ENCODE measurements at regions not wholly inside any gene's neighbourhood (a gene's known extent, or its start where the extent isn't known, plus 50 kb on each side); places are given as distances from the start of the nearest gene placed in this dataset.

- no peaks in the 10 kb centered on the region for H3K9me3 ChIP-seq
- in situ Hi-C loops (cut with MboI; ENCODE audit: low sequenced_read_pairs): no loop called here
- H3K27me3 ChIP-seq (ENCODE audit: low read depth): no peaks in the 10 kb centered on the region
- DNase-seq (ENCODE audit: low spot score in 2 of 2): no peak
- H3K4me1 ChIP-seq: no peaks in the 10 kb centered on the region
- H3K4me3 ChIP-seq: no peak overlapping the region
- H3K36me3 ChIP-seq (replicated peaks): no peaks in the 10 kb centered on the region
Observed at GRCh38 chr18:52054324-52054723, 285.7 kb upstream of the DCC start.

GRCh38 chr18:52060607-52061304, 279.2 kb upstream of the DCC start:
- DNase-seq (ENCODE audit: low spot score in 2 of 2): no peak
- H3K36me3 ChIP-seq (replicated peaks): no peaks in the 10 kb centered on the region
- in situ Hi-C loops (cut with MboI; ENCODE audit: low sequenced_read_pairs): no loop called here
- H3K4me3 ChIP-seq: no peak overlapping the region
- H3K27me3 ChIP-seq (ENCODE audit: low read depth): no peaks in the 10 kb centered on the region
- no peaks in the 10 kb centered on the region for H3K4me1 ChIP-seq
- no peaks in the 10 kb centered on the region for H3K9me3 ChIP-seq

- DNase-seq (ENCODE audit: low spot score in 2 of 2): no peak
- Histone ChIP-seq H3K9me3 (no peaks in the 10 kb centered on the region), H3K4me3 (no peak overlapping the region), H3K27me3 (ENCODE audit: low read depth) (no peaks in the 10 kb centered on the region), H3K36me3 (replicated peaks) (no peaks in the 10 kb centered on the region), H3K4me1 (no peaks in the 10 kb centered on the region)
- in situ Hi-C loops (cut with MboI; ENCODE audit: low sequenced_read_pairs): no loop called here
Observed at GRCh38 chr18:52063923-52064322, 276.1 kb upstream of the DCC start.

- Histone ChIP-seq H3K4me1 (no peaks in the 10 kb centered on the region), H3K9me3 (no peaks in the 10 kb centered on the region), H3K4me3 (no peak overlapping the region), H3K36me3 (replicated peaks) (no peaks in the 10 kb centered on the region), H3K27me3 (ENCODE audit: low read depth) (no peaks in the 10 kb centered on the region)
- DNase-seq (ENCODE audit: low spot score in 2 of 2): no peak
- in situ Hi-C loops (cut with MboI; ENCODE audit: low sequenced_read_pairs): no loop called here
Observed at GRCh38 chr18:52069201-52069600, 270.8 kb upstream of the DCC start.

- H3K36me3 ChIP-seq (replicated peaks): no peaks in the 10 kb centered on the region
- DNase-seq (ENCODE audit: low spot score in 2 of 2): no peak
- no peaks in the 10 kb centered on the region for H3K27me3 ChIP-seq (ENCODE audit: low read depth)
- no peak overlapping the region for H3K4me3 ChIP-seq
- no peaks in the 10 kb centered on the region for H3K9me3 ChIP-seq
- in situ Hi-C loops (cut with MboI; ENCODE audit: low sequenced_read_pairs): no loop called here
- H3K4me1 ChIP-seq: no peaks in the 10 kb centered on the region
Observed at GRCh38 chr18:52070291-52070756, 269.7 kb upstream of the DCC start.

- in situ Hi-C loops (cut with MboI; ENCODE audit: low sequenced_read_pairs): no loop called here
- H3K9me3 ChIP-seq: no peaks in the 10 kb centered on the region
- no peak overlapping the region for H3K4me3 ChIP-seq
- no peaks in the 10 kb centered on the region for H3K27me3 ChIP-seq (ENCODE audit: low read depth)
- no peaks in the 10 kb centered on the region for H3K4me1 ChIP-seq
- no peak for DNase-seq (ENCODE audit: low spot score in 2 of 2)
- H3K36me3 ChIP-seq (replicated peaks): no peaks in the 10 kb centered on the region
Observed at GRCh38 chr18:52077251-52077983, 262.6 kb upstream of the DCC start.

- DNase-seq (ENCODE audit: low spot score in 2 of 2): no peak
- Histone ChIP-seq H3K36me3 (replicated peaks) (no peaks in the 10 kb centered on the region), H3K4me3 (no peak overlapping the region), H3K27me3 (ENCODE audit: low read depth) (no peaks in the 10 kb centered on the region), H3K4me1 (no peaks in the 10 kb centered on the region), H3K9me3 (no peaks in the 10 kb centered on the region)
- in situ Hi-C loops (cut with MboI; ENCODE audit: low sequenced_read_pairs): no loop called here
Observed at GRCh38 chr18:52082246-52082645, 257.8 kb upstream of the DCC start.

GRCh38 chr18:52087140-52087539, 252.9 kb upstream of the DCC start:
- Histone ChIP-seq H3K4me1 (no peaks in the 10 kb centered on the region), H3K27me3 (ENCODE audit: low read depth) (no peaks in the 10 kb centered on the region), H3K9me3 (no peaks in the 10 kb centered on the region), H3K36me3 (replicated peaks) (no peaks in the 10 kb centered on the region), H3K4me3 (no peak overlapping the region)
- no peak for DNase-seq (ENCODE audit: low spot score in 2 of 2)
- in situ Hi-C loops (cut with MboI; ENCODE audit: low sequenced_read_pairs): no loop called here

- H3K4me1 ChIP-seq: no peaks in the 10 kb centered on the region
- no peaks in the 10 kb centered on the region for H3K27me3 ChIP-seq (ENCODE audit: low read depth)
- no peaks in the 10 kb centered on the region for H3K36me3 ChIP-seq (replicated peaks)
- H3K9me3 ChIP-seq: no peaks in the 10 kb centered on the region
- DNase-seq (ENCODE audit: low spot score in 2 of 2): no peak
- in situ Hi-C loops (cut with MboI; ENCODE audit: low sequenced_read_pairs): no loop called here
- no peak overlapping the region for H3K4me3 ChIP-seq
Observed at GRCh38 chr18:52090005-52090404, 250.0 kb upstream of the DCC start.

- no peak for DNase-seq (ENCODE audit: low spot score in 2 of 2)
- no peaks in the 10 kb centered on the region for H3K4me1 ChIP-seq
- H3K27me3 ChIP-seq (ENCODE audit: low read depth): no peaks in the 10 kb centered on the region
- no peak overlapping the region for H3K4me3 ChIP-seq
- H3K36me3 ChIP-seq (replicated peaks): no peaks in the 10 kb centered on the region
- in situ Hi-C loops (cut with MboI; ENCODE audit: low sequenced_read_pairs): no loop called here
- H3K9me3 ChIP-seq: no peaks in the 10 kb centered on the region
Observed at GRCh38 chr18:52093171-52093570, 246.8 kb upstream of the DCC start.

- H3K4me1 ChIP-seq: no peaks in the 10 kb centered on the region
- H3K36me3 ChIP-seq (replicated peaks): no peaks in the 10 kb centered on the region
- in situ Hi-C loops (cut with MboI; ENCODE audit: low sequenced_read_pairs): no loop called here
- no peaks in the 10 kb centered on the region for H3K9me3 ChIP-seq
- DNase-seq (ENCODE audit: low spot score in 2 of 2): no peak
- no peak overlapping the region for H3K4me3 ChIP-seq
- no peaks in the 10 kb centered on the region for H3K27me3 ChIP-seq (ENCODE audit: low read depth)
Observed at GRCh38 chr18:52118684-52119083, 221.3 kb upstream of the DCC start.

GRCh38 chr18:52130624-52131301, 209.2 kb upstream of the DCC start:
- no peaks in the 10 kb centered on the region for H3K36me3 ChIP-seq (replicated peaks)
- no peaks in the 10 kb centered on the region for H3K9me3 ChIP-seq
- no peaks in the 10 kb centered on the region for H3K4me1 ChIP-seq
- H3K4me3 ChIP-seq: no peak overlapping the region
- no peak for DNase-seq (ENCODE audit: low spot score in 2 of 2)
- in situ Hi-C loops (cut with MboI; ENCODE audit: low sequenced_read_pairs): no loop called here
- no peaks in the 10 kb centered on the region for H3K27me3 ChIP-seq (ENCODE audit: low read depth)

GRCh38 chr18:52131845-52132244, 208.2 kb upstream of the DCC start:
- H3K4me1 ChIP-seq: no peaks in the 10 kb centered on the region
- in situ Hi-C loops (cut with MboI; ENCODE audit: low sequenced_read_pairs): no loop called here
- DNase-seq (ENCODE audit: low spot score in 2 of 2): no peak
- no peaks in the 10 kb centered on the region for H3K9me3 ChIP-seq
- H3K27me3 ChIP-seq (ENCODE audit: low read depth): no peaks in the 10 kb centered on the region
- H3K4me3 ChIP-seq: no peak overlapping the region
- no peaks in the 10 kb centered on the region for H3K36me3 ChIP-seq (replicated peaks)

GRCh38 chr18:52136532-52136931, 203.5 kb upstream of the DCC start:
- no peak for DNase-seq (ENCODE audit: low spot score in 2 of 2)
- no peaks in the 10 kb centered on the region for H3K4me1 ChIP-seq
- in situ Hi-C loops (cut with MboI; ENCODE audit: low sequenced_read_pairs): no loop called here
- H3K27me3 ChIP-seq (ENCODE audit: low read depth): no peaks in the 10 kb centered on the region
- no peak overlapping the region for H3K4me3 ChIP-seq
- H3K36me3 ChIP-seq (replicated peaks): no peaks in the 10 kb centered on the region
- no peaks in the 10 kb centered on the region for H3K9me3 ChIP-seq

Measured in HAP-1 (cell line).